GM10266 (cell line): ENCODE measurements at regions not wholly inside any gene's neighbourhood (a gene's known extent, or its start where the extent isn't known, plus 50 kb on each side); places are given as distances from the start of the nearest gene placed in this dataset.
"Not testable (repeated sequence)": the region's sequence is repeated elsewhere in the genome, so short reads cannot be mapped to it uniquely, and the experiment has no call there.

Experiments used
- DNase-seq: peaks from one replicate; pipeline ENCODE4 v3.0.0; 2012; ENCODE audit errors: extremely low spot score
- TF ChIP-seq, protein P1 (sequence below): IDR thresholded peaks from 2 replicates; pipeline ENCODE4 v1.5.1; 2012; ENCODE audit warnings: mild to moderate bottlenecking, low read depth; ENCODE audit not compliant: control insufficient read depth, insufficient read depth; ENCODE audit errors: missing control alignments

GRCh38 chr12:25394025-25394424, 143.3 kb upstream of the KRAS start:
- DNase-seq = no peak
- TF ChIP-seq, protein P1, sequence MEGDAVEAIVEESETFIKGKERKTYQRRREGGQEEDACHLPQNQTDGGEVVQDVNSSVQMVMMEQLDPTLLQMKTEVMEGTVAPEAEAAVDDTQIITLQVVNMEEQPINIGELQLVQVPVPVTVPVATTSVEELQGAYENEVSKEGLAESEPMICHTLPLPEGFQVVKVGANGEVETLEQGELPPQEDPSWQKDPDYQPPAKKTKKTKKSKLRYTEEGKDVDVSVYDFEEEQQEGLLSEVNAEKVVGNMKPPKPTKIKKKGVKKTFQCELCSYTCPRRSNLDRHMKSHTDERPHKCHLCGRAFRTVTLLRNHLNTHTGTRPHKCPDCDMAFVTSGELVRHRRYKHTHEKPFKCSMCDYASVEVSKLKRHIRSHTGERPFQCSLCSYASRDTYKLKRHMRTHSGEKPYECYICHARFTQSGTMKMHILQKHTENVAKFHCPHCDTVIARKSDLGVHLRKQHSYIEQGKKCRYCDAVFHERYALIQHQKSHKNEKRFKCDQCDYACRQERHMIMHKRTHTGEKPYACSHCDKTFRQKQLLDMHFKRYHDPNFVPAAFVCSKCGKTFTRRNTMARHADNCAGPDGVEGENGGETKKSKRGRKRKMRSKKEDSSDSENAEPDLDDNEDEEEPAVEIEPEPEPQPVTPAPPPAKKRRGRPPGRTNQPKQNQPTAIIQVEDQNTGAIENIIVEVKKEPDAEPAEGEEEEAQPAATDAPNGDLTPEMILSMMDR = no peak

DNA sequence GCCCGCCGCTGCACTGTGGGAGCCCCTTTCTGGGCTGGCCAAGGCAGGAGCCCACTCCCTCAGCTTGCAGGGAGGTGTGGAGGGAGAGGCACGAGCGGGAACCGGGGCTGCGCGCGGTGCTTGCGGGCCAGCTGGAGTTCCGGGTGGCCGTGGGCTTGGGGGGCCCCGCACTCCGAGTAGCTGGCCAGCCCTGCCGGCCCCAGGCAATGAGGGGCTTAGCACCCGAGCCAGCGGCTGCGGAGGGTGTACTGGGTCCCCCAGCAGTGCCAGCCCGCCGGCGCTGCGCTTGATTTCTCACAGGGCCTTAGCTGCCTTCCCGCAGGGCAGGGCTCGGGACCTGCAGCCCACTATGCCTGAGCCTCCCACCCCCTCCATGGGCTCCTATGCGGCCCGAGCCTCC, 140.6 kb upstream of the KRAS start:
- DNase-seq = not testable (repeated sequence)

- TF ChIP-seq, protein P1 = no peak
- DNase-seq = peak; percentile 40
Measured at GRCh38 chr12:25388183-25388582, 137.5 kb upstream of the KRAS start.

DNA sequence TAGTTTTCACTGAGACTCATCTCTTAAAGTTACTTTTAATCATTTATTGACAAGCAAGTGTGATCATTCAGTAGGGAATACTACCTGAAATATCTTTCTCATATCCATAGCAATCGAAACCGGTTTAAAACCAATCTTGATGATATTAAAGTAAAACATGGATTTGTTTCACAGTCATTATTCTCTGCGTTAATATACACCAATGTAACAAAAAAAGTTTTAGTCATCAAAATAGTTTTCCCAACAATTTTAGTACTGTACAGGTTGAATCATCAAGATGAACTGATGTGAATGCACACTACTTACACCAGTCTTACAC, 137.0 kb upstream of the KRAS start:
- DNase-seq = no peak
- TF ChIP-seq, protein P1 = no peak

- peak; percentile 81 for DNase-seq
- TF ChIP-seq, protein P1 = peak; percentile 84
Measured at GRCh38 chr12:25386831-25387731, 136.4 kb upstream of the KRAS start.

GRCh38 chr12:25384893-25385248, 134.1 kb upstream of the KRAS start:
- TF ChIP-seq, protein P1 = no peak

DNA sequence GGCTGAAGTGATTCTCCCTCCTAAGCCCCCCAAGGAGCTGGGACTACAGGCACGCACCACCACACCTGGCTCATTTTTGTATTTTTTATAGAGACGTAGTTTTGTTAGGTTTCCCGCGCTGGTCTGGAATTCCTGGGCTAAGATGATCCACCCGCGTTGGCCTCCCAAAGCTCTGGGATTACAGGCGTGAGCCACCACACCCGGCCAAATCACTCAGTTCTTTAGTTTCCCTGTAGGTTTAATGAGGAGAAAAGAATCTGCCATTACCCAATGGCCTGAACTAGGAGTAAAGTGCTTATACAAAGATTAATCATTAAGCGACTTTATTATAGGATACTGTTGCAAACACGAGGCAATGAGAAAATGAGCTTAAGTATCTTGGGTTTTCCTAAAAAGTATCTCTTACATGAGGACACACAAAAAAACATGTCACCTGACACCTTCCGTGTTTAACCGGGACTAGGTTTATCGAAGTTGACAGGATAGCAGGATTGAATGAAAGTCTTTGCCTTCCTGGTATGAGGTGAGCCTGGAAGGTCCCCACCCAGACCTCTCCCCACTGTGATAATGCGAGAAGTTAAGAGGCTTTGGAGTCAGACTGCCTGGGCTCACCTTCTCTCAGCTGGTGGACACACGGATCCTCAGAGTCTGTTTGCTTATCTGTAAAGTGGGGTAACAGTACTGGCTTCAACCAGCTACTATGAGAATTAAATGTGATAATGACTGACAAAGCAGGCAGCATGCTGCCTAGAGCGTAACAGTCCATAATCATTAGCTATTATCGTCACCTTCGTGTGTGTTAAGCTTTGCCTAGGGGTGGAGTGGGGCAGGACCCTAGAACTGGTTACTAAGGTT, 133.5 kb upstream of the KRAS start:
- TF ChIP-seq, protein P1 = no peak
- DNase-seq = no peak

More at GRCh38 chr12:25384893-25385248, 134.1 kb upstream of the KRAS start:
- no peak for DNase-seq
